Astrocyte of the spinal cord (primary cell): ENCODE measurements at regions not wholly inside any gene's neighbourhood (a gene's known extent, or its start where the extent isn't known, plus 50 kb on each side); places are given as distances from the start of the nearest gene placed in this dataset.

ENCODE experiments used
- DNase-seq: peaks from one replicate; pipeline ENCODE4 v3.0.0; 2011; ENCODE audit warnings: low read depth, low spot score
- H3K4me3 ChIP-seq: 2 replicates; pipeline ENCODE4 v1.5.1; 2011; ENCODE audit warnings: low read depth, mild to moderate bottlenecking, low read length, moderate library complexity
- in situ Hi-C: cut with HindIII; loops from 2 replicates; pipeline ENCODE4 v1.10.0; 2017; ENCODE audit warnings: low sequenced_read_pairs
- TF ChIP-seq, protein P1 (sequence below): IDR thresholded peaks from 2 replicates; pipeline ENCODE4 v1.5.1; 2012; ENCODE audit warnings: low read depth, mild to moderate bottlenecking, low read length, inconsistent platforms

- TF ChIP-seq, protein P1, sequence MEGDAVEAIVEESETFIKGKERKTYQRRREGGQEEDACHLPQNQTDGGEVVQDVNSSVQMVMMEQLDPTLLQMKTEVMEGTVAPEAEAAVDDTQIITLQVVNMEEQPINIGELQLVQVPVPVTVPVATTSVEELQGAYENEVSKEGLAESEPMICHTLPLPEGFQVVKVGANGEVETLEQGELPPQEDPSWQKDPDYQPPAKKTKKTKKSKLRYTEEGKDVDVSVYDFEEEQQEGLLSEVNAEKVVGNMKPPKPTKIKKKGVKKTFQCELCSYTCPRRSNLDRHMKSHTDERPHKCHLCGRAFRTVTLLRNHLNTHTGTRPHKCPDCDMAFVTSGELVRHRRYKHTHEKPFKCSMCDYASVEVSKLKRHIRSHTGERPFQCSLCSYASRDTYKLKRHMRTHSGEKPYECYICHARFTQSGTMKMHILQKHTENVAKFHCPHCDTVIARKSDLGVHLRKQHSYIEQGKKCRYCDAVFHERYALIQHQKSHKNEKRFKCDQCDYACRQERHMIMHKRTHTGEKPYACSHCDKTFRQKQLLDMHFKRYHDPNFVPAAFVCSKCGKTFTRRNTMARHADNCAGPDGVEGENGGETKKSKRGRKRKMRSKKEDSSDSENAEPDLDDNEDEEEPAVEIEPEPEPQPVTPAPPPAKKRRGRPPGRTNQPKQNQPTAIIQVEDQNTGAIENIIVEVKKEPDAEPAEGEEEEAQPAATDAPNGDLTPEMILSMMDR: no peak
- in situ Hi-C loops: no loop called here
- H3K4me3 ChIP-seq: no peak overlapping the region
Observed at GRCh38 chr6:95071464-95071863, 505.9 kb upstream of the MANEA start.

GRCh38 chr6:95078457-95078856 is 498.9 kb upstream of the MANEA start:
- no peak for DNase-seq
- TF ChIP-seq, protein P1: no peak
- H3K4me3 ChIP-seq: no peak overlapping the region
- in situ Hi-C loops: no loop called here

More at GRCh38 chr6:95071464-95071863, 505.9 kb upstream of the MANEA start:
- no peak for DNase-seq

DNA sequence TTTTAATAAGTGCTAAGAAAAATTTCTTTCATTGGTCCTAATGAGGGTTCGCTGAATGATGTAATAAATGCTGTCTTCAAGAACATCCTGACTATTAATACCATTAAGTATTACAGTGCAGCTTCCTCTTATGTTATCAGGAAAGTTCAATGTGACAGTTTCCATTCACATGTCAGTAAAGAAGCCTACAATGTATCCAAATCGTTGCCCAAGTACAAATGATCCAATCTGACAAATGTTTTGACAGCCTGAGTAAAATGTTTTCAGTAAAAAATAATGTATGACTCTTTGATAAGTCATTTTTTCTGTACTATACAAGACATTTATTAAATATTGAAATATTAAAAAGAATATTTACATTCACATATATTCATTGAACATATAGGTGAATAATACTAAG is 496.1 kb upstream of the MANEA start:
- in situ Hi-C loops: no loop called here
- TF ChIP-seq, protein P1: no peak
- DNase-seq: no peak
- no peak overlapping the region for H3K4me3 ChIP-seq

- TF ChIP-seq, protein P1: no peak
- DNase-seq: no peak
- H3K4me3 ChIP-seq: no peak overlapping the region
- in situ Hi-C loops: no loop called here
Observed at GRCh38 chr6:95081949-95082348, 495.4 kb upstream of the MANEA start.

GRCh38 chr6:95083506-95083905 is 493.8 kb upstream of the MANEA start:
- no peak for DNase-seq
- H3K4me3 ChIP-seq: no peak overlapping the region
- in situ Hi-C loops: no loop called here
- TF ChIP-seq, protein P1: no peak

DNA sequence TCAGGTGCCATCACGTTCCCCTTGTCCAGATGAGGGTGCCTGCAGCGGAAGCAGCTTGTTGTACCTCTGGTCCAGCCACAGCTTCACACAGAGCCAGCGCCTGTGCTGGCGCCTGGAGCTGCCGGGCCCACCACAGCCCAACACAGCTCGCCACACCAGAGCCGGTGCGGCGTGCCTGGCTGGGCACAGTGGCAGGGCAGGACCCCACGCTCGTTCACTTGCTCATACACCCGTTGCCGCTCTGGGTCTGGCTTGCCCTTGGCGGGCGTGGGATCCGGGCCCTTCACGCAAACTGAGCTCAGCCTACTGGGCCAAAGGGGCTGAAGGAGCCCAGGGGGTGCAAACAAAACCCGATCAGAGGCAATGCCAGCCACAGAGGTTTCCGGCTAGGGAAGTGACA is 492.5 kb upstream of the MANEA start:
- in situ Hi-C loops: no loop called here

More for the DNA sequence above, 492.5 kb upstream of the MANEA start:
- no peak overlapping the region for H3K4me3 ChIP-seq
- no peak for DNase-seq
- TF ChIP-seq, protein P1: no peak
